ENCODE measurements at regions not wholly inside any gene's neighbourhood (a gene's known extent, or its start where the extent isn't known, plus 50 kb on each side); places are given as distances from the start of the nearest gene placed in this dataset.

DNA sequence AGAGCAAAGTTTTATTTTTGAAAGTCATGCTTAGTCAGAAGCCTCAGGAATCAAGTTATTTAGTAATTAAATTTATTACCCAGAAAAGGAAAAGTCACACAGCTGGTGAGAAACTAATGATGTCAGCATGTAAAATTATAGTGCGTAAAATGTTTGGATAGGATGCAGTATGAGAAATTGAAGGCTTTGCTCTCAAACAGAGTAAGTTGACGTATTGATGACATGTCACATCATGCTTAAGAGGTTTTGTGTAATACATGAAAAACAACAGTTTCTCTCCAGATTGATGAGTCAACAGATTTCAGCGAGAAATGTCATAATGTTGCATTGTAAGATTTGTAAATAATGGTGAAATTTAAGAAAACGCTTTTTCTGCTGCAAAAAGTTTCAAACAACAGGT, 769.8 kb downstream of the METTL15 start:
- TF ChIP-seq, protein P1, sequence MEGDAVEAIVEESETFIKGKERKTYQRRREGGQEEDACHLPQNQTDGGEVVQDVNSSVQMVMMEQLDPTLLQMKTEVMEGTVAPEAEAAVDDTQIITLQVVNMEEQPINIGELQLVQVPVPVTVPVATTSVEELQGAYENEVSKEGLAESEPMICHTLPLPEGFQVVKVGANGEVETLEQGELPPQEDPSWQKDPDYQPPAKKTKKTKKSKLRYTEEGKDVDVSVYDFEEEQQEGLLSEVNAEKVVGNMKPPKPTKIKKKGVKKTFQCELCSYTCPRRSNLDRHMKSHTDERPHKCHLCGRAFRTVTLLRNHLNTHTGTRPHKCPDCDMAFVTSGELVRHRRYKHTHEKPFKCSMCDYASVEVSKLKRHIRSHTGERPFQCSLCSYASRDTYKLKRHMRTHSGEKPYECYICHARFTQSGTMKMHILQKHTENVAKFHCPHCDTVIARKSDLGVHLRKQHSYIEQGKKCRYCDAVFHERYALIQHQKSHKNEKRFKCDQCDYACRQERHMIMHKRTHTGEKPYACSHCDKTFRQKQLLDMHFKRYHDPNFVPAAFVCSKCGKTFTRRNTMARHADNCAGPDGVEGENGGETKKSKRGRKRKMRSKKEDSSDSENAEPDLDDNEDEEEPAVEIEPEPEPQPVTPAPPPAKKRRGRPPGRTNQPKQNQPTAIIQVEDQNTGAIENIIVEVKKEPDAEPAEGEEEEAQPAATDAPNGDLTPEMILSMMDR (IDR thresholded peaks at IDR 0.05; ENCODE audit: partially characterized antibody, unreplicated experiment) = no peak
- no peak overlapping the region for H3K27ac Mint-ChIP-seq (ENCODE audit: unreplicated experiment)
- H3K4me1 Mint-ChIP-seq (ENCODE audit: low read depth, unreplicated experiment) = no peaks in the 10 kb centered on the region
- H3K9me3 Mint-ChIP-seq (ENCODE audit: unreplicated experiment) = no peaks in the 10 kb centered on the region
- DNase-seq = no peak
- no peaks in the 10 kb centered on the region for H3K36me3 Mint-ChIP-seq (ENCODE audit: unreplicated experiment)
- no peak overlapping the region for H3K4me3 Mint-ChIP-seq (ENCODE audit: unreplicated experiment)
- no peaks in the 10 kb centered on the region for H3K27me3 Mint-ChIP-seq (ENCODE audit: unreplicated experiment)

DNA sequence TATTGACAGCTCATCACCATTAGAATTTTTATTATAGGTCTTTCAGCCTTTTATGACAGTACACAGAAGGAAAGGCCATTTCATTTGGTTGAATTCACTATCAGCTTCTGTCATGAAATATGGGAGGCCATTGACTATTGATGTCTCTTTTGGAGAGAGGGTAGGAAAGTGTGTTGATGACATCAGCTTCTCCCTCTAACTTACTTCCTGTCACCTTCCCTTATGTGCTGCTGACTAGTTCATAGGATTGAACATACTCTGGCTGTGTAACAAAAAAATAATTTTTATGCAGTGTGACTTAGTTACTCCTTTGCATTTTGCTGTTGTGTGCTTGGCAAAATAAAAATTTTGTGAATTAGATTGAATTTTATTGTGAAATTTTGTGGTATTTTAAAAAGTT, 769.2 kb downstream of the METTL15 start:
- Mint-ChIP-seq H3K27ac (ENCODE audit: unreplicated experiment) (no peak overlapping the region), H3K36me3 (ENCODE audit: unreplicated experiment) (no peaks in the 10 kb centered on the region), H3K4me3 (ENCODE audit: unreplicated experiment) (no peak overlapping the region), H3K9me3 (ENCODE audit: unreplicated experiment) (no peaks in the 10 kb centered on the region), H3K27me3 (ENCODE audit: unreplicated experiment) (no peaks in the 10 kb centered on the region), H3K4me1 (ENCODE audit: low read depth, unreplicated experiment) (peaks cover 2% of the 10 kb centered on the region)
- TF ChIP-seq, protein P1 (IDR thresholded peaks at IDR 0.05; ENCODE audit: partially characterized antibody, unreplicated experiment) = no peak
- no peak for DNase-seq

DNA sequence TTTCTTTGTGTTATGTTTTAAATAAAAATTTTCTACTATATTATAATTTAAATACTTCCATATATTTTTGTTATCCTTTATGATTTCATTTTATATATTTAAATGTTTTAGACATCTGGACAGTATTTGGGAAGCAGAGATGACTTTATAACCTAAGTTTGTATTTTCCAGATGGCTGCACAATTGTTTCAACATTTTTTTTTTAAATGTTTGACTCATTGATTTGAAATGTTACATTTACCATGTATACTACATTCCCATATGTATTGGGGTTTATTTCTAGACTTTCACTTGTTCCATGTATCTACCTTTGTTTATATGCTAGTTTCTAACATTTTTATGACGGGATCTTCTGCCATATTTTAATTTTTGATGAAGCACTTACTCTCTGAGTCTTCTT, 766.5 kb downstream of the METTL15 start:
- no peak overlapping the region for H3K27ac Mint-ChIP-seq (ENCODE audit: unreplicated experiment)
- H3K4me1 Mint-ChIP-seq (ENCODE audit: low read depth, unreplicated experiment) = peaks cover 2% of the 10 kb centered on the region
- no peaks in the 10 kb centered on the region for H3K9me3 Mint-ChIP-seq (ENCODE audit: unreplicated experiment)
- no peak for DNase-seq
- no peaks in the 10 kb centered on the region for H3K27me3 Mint-ChIP-seq (ENCODE audit: unreplicated experiment)
- no peaks in the 10 kb centered on the region for H3K36me3 Mint-ChIP-seq (ENCODE audit: unreplicated experiment)
- H3K4me3 Mint-ChIP-seq (ENCODE audit: unreplicated experiment) = no peak overlapping the region
- TF ChIP-seq, protein P1 (IDR thresholded peaks at IDR 0.05; ENCODE audit: partially characterized antibody, unreplicated experiment) = no peak

DNA sequence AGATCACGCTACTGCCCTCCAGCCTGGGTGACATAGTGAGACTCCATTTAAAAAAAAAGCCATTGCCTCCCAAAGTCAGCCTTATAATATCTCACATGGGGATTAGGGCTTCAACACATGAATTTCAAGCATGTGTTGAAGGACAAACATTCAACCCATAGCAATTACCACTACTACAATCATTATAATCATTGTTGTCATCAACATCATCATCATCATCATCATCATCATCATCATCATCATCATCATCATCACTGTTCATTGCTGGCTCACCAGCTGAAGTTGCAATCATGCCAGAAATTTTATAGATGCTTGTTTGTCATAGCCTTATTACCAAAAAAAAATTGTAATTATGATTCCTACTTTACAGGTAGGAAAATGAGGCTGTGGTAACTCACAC, 762.9 kb downstream of the METTL15 start:
- DNase-seq = no peak
- peaks cover 2% of the 10 kb centered on the region for H3K4me1 Mint-ChIP-seq (ENCODE audit: low read depth, unreplicated experiment)
- no peaks in the 10 kb centered on the region for H3K36me3 Mint-ChIP-seq (ENCODE audit: unreplicated experiment)
- H3K4me3 Mint-ChIP-seq (ENCODE audit: unreplicated experiment) = no peak overlapping the region
- no peaks in the 10 kb centered on the region for H3K9me3 Mint-ChIP-seq (ENCODE audit: unreplicated experiment)
- H3K27me3 Mint-ChIP-seq (ENCODE audit: unreplicated experiment) = no peaks in the 10 kb centered on the region
- no peak overlapping the region for H3K27ac Mint-ChIP-seq (ENCODE audit: unreplicated experiment)
- TF ChIP-seq, protein P1 (IDR thresholded peaks at IDR 0.05; ENCODE audit: partially characterized antibody, unreplicated experiment) = no peak

DNA sequence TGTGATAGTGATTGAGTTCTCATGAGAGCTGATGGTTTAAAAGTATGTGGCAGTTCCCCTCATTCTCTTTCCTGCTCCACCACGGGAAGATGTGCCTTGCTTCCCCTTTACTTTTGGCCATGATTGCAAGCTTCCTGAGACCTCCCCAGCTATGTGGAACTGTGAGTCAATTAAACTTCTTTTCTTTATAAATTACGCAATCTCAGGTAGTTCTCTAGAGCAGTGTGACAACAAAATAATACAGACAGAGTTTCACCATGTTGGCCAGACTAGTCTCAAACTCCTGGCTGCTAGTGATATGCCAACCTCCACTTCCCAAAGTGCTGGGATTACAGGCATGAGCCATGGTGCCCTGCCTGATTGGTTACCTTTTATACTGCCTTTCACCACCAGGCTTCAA, 755.2 kb downstream of the METTL15 start:
- no peaks in the 10 kb centered on the region for H3K4me1 Mint-ChIP-seq (ENCODE audit: low read depth, unreplicated experiment)
- peaks cover 2% of the 10 kb centered on the region for H3K27me3 Mint-ChIP-seq (ENCODE audit: unreplicated experiment)
- H3K9me3 Mint-ChIP-seq (ENCODE audit: unreplicated experiment) = peaks cover under 1% of the 10 kb centered on the region
- no peak overlapping the region for H3K4me3 Mint-ChIP-seq (ENCODE audit: unreplicated experiment)
- TF ChIP-seq, protein P1 (IDR thresholded peaks at IDR 0.05; ENCODE audit: partially characterized antibody, unreplicated experiment) = no peak
- H3K36me3 Mint-ChIP-seq (ENCODE audit: unreplicated experiment) = no peaks in the 10 kb centered on the region
- H3K27ac Mint-ChIP-seq (ENCODE audit: unreplicated experiment) = no peak overlapping the region
- no peak for DNase-seq

Data from glutamatergic neuron (in vitro differentiated cells).